ENCODE measurements at regions not wholly inside any gene's neighbourhood (a gene's known extent, or its start where the extent isn't known, plus 50 kb on each side); places are given as distances from the start of the nearest gene placed in this dataset.

GRCh38 chr9:16974436-16974835, 104.0 kb upstream of the BNC2 start:
- TF ChIP-seq, protein P1, sequence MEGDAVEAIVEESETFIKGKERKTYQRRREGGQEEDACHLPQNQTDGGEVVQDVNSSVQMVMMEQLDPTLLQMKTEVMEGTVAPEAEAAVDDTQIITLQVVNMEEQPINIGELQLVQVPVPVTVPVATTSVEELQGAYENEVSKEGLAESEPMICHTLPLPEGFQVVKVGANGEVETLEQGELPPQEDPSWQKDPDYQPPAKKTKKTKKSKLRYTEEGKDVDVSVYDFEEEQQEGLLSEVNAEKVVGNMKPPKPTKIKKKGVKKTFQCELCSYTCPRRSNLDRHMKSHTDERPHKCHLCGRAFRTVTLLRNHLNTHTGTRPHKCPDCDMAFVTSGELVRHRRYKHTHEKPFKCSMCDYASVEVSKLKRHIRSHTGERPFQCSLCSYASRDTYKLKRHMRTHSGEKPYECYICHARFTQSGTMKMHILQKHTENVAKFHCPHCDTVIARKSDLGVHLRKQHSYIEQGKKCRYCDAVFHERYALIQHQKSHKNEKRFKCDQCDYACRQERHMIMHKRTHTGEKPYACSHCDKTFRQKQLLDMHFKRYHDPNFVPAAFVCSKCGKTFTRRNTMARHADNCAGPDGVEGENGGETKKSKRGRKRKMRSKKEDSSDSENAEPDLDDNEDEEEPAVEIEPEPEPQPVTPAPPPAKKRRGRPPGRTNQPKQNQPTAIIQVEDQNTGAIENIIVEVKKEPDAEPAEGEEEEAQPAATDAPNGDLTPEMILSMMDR (optimal IDR thresholded peaks at IDR 0.05 in 1 of 3, IDR thresholded peaks at IDR 0.05 in 1 of 3, conservative IDR thresholded peaks at IDR 0.05 in 1 of 3; ENCODE audit: extremely low read depth in 1 of 3, insufficient read depth in 2 of 3, low read length in 3 of 3), result no peak
- TF ChIP-seq EZH2 (IDR thresholded peaks at IDR 0.05; ENCODE audit: low read length), result no peak

Measured in keratinocyte (primary cell).